ENCODE measurements at regions not wholly inside any gene's neighbourhood (a gene's known extent, or its start where the extent isn't known, plus 50 kb on each side); places are given as distances from the start of the nearest gene placed in this dataset.
"Not testable (repeated sequence)": the region's sequence is repeated elsewhere in the genome, so short reads cannot be mapped to it uniquely, and the experiment has no call there.

DNA sequence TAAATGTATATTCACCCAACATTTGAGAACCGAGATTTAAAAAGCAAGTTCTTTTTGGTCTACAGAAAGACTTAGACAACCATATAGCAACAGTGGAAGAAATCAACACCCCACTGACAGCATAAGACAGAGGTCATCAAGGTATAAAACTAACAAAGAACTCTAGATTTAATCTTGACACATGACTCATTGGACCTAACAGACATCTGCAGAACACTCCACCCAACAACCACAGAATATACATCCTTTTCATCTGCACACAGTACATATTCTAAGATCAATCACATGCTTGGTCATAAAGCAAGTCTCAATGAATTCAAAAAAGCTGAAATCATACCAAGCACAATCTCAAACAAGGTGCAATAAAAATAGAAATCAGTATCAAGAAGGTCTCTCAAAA, 65.8 kb downstream of the SPIN4 start:
- no peak for DNase-seq

DNA sequence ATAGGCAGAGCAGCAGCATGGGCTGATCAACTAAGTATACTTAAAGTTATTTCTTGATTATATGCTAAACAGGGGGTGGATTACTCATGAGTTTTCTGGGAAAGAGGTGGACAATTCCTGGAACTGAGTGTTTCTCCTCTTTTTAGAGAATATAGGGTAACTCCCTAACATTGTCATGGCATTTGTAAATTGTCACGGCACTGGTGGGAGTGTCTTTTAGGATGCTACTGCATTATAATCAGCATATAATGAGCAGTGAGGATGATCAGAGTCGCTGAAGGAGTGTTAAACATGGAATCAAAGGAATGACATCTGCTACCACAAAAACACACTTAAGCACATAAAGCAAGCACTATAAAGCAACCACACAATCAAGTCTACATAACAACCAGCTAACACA, 66.5 kb downstream of the SPIN4 start:
- no peak for DNase-seq

DNA sequence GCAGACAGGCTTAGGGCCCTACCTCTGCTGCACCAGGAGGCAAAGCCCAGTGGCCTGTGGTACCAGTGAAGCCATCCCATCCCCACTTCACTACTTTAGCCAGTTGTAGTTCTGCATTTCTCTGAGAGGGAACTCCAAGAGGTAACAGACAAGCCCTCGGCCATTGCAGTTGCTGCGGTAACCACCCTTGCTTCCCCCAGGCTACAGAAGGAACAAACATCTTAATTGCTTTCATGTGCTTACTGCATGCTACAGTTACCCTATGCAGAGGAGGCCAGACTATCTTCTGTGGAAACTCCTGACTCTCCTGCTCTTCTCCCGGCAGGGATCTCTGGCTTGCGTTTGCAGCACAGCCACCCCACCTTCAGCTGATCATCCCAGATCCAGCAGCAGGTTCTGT, 67.8 kb downstream of the SPIN4 start:
- DNase-seq = no peak

DNA sequence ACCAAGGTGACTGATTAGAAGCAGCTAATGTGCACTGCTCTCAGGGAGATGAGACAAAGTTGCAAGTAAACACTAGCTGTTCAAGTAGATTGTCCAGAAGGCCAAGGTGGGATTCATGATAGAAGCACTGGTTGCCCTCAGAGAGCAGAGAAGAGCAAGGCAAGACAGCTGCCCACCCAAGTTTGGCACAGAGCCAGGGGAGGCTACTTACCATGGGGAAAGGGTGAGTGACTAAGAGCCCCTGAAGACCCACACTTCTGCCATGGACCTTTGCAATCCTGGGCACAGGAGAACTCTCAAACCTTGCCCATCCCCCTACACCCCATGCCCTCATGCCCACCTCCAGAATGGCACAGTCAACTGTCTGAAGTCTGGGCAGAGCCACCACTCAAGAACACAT, 68.3 kb downstream of the SPIN4 start:
- no peak for DNase-seq

DNA sequence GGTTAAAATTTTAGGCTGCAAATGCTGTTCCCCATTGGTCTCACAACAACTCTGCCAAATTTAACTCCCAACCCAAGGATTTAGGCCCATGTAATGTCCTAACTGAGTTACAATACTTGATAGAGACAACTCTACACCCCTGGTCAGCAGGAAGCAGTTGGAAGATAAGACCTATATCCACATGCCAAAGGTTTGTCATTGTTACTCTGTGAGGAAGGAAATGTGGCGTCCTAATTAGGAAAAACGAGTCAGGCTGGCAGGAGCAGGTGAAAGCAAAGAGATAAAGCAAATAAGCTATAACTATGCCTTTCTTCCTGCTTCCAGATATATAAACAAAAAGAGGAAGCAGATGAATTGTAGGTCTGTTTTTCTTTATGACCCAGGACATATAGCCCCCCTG, 69.1 kb downstream of the SPIN4 start:
- DNase-seq = no peak

DNA sequence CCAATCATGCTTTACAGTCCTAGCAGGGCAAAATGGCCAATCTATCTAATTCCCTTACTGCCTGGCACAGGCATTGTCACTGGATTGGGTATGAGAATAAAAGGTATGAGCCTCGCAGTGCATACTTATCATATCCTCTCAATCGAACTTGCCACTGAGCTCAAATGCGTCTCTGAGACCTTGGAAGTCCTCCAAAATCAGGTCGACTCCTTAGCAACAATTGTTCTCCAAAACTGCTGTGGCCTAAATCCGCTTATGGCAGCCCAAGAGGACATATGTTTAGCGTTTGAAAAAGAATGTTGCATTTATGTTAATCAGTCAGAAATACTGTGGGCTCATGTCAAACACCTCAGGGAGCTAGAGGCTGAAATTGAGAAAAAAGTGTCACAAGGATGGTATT, 69.7 kb downstream of the SPIN4 start:
- no peak for DNase-seq

DNA sequence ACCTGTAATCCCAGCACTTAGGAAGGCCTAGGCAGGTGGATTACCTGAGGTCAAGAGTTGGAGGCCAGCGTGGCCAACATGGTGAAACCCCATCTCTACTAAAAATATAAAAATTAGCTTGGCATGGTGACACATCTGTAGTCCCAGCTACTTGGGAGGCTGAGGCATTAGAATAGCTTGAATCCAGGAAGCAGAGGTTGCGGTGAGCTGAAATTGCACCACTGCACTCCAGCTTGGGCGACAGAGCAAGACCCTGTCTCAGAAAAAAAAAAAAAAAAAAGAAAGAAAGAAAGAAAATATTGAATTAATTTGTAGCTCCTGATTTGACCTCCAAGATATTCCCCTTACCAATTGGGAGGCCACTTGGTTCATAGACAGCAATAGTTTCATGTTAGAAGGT, 73.7 kb downstream of the SPIN4 start:
- DNase-seq = not testable (repeated sequence)

DNA sequence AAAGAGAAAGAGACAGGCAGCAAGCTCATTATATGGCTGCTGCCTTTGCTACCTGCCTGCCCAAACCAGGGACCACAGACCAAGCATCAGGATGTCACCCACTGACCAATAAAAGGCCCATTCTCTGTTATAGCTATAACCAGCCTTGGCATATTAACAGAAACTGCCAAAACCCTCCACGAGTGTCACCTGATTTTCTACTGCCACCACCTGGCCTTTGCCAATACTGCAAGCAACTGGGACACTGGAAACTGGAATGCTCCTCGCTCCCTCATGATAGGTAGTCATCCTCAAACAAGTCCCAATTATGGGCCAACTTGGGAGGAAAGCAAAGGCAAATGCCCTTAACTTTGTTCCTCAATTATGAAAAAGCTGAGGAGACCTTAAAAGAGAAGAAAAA, 76.0 kb downstream of the SPIN4 start:
- DNase-seq = no peak

DNA sequence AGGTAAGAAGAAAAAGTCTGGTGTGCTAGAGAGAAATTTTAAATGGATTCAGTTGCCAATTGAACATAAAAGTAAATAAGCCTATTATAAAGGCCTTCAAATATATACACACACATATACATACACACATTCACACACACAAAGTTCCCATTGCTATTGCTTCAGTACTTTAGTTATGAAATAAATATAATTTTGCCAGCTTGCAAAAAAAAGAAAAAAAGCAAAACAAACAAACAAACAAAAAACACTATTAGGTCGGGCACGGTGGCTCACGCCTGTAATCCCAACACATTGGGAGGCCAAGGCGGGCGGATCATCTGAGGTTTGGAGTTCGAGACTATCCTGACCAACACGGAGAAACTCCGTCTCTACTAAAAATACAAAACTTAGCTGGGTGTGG, 80.3 kb downstream of the SPIN4 start:
- DNase-seq = no peak

DNA sequence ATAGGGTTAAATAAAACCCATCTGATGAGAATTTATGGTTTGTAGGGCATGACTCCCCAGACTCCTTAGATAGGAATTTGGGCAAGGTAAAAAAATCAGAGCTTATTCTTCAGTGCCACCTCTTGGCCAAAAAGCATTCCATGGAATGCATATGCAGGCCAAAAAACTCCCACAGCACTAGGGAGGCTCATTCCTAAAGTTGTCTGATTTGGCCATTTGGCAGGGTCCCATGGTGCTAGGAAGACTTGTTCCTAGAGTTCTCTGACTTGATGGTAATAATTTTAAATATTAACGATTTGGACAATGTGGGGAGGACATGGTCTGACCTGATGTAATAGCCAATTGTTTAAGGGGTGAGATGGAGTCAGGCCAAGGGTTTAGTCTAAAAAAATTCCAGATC, 93.0 kb downstream of the SPIN4 start:
- no peak for DNase-seq

DNA sequence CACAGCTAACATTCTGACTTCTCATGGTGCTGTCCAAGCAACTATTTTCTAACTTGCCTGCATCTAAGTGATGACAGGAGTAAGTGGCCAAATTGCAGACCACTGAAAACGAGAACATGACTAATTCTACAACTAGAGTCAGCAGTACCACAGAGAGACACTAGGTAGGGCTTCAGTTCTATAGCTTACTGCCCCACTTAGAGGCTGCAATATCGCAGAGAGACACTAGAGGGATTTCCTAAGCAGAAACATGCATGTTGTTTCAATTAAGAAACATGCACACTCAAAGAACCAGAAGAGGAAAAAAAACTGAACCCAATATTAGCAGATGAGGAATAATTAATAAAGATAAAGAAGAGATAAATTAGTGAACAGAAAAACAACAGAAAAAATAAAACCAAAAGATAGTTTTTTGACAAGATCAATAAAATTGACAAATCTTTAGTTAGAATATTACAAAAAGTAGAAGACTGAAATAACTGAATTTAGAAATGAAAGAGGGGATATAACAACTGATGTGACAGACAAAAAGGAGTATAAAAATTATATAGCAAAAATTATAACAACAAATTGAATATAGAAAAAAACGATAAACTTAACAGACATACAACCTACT, 100.8 kb downstream of the SPIN4 start:
- no peak for DNase-seq

DNA sequence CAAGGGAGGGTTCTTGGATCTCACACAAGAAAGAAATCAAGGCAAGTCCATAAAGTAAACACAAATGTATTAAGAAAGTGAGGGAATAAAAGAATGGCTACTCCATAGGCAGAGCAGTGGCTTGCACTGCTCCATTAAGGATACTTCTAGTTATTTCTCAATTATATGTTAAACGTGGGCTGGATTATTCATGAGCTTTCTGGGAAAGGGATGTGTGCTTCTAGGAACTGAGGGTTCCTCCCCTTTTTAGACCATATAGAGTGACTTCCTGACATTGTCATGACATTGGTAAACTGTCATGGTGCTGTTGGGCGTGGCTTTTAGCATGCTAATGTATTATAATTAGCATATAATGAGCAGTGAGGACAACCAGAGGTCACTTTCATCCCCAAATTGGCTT, 108.4 kb downstream of the SPIN4 start:
- DNase-seq = not testable (repeated sequence)

DNA sequence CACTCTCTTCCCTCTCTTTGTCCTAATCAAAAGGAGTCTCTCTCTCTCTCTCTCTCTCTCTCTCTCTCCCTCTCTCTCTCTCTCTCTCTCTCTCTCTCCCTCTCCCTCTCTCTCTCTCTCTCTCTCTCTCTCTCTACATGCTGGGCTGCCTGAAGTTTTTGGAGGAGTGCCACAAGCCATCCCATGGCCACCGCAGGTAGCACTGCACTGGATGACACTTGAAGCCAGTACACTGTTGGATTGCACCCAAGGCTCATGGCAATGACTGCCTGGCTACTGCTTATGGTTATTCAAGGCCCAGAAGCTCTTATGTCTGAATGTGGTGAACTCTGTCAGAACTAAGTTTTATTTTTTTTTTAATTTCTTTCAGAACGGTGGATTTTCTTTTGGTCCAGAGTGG, 115.2 kb downstream of the SPIN4 start:
- DNase-seq = not testable (repeated sequence)

DNA sequence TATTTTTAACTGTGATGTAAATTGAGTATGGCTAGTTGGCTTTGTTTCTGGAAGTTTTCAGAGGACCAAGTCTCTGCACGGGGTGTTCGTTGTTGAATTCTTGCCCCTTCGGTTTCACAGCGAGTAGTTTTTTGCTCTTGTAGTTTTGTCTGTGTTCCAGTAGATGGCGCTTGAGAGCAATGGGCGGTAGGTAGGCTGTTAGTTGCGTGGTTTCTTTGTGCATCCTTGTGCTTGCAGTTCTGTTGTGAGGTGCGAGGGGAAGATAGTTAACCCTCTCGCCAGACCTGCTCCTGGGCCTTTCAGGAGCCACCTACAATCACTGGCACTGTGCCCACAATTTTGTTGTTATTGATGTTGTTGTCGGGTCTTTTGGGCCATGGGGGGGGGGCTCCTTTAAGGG, 118.1 kb downstream of the SPIN4 start:
- DNase-seq = not testable (repeated sequence)

DNA sequence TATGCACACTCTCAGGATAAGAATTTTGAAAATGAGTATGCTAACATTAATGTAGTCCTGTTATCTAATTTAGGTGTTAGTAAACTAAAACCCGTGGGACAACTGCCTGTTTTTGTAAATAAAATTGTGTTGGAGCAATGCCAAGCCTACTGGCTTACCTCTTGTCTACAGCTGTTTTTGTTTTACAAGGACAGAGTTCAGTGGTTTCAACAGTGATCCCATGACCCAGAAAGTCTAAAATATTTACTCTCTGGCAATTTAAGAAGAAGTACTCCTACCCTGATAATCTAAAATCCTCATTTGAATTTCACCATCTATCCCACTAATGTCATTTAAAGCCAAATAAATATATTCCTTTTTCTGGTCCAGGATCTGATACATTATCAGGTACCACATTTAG, 132.9 kb downstream of the SPIN4 start:
- not testable (repeated sequence) for DNase-seq

DNA sequence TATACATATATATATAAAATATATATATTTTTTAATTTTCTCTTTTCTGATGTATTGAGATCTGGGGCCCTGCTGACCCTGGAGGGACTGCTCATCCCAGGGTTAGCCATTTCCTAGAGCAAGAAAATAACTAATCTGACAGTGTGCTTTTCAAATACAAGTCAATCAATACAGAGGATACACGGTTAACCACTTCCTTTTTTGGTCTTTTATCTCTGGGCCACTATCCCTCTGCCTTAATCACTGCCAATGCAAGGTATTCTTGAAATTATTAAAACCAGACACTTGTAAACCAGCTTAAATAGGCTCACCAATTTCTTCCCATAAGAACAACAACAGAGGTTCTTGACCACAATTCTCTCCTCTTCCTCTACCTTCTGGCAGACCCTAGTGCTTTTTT, 133.6 kb downstream of the SPIN4 start:
- DNase-seq = not testable (repeated sequence)

DNA sequence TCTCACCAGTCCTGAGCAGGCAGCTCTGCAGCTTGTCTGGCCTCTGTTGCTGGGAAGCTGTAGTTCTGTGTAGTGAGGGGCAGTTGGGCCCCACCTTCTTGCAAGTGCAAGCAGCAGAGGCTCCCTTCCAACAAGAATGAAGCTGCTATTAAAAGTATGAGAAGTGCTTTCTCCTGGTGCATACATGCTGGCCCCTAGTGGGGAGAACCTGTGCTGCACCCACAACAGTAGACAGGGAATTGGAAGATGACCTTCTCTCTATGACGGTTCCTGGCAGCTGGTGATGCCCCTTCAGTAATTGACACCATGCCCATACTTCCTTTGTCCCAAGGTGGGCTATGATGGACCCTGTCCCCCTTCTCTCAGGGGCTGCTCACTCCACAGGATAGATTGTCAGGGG, 141.5 kb downstream of the SPIN4 start:
- DNase-seq = not testable (repeated sequence)

DNA sequence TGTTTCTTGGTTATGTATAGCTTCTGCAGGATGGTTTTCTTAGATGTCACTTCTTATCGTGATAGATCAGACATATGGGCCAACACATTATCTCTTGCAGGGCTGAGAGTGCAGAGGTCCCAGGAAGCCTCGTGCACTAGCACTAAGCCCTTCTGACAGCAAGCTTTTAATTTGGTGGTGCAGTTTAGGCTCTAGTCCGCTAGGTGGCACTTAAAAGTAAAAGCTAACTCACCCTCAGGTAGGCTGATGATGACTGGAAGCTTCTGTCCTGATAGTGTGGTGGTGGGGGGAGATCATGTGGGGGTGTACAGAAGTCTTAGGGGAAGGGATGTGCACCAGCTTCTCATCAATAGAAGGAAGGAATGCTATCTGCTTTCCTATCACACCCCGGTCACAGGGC, 142.0 kb downstream of the SPIN4 start:
- DNase-seq = not testable (repeated sequence)

DNA sequence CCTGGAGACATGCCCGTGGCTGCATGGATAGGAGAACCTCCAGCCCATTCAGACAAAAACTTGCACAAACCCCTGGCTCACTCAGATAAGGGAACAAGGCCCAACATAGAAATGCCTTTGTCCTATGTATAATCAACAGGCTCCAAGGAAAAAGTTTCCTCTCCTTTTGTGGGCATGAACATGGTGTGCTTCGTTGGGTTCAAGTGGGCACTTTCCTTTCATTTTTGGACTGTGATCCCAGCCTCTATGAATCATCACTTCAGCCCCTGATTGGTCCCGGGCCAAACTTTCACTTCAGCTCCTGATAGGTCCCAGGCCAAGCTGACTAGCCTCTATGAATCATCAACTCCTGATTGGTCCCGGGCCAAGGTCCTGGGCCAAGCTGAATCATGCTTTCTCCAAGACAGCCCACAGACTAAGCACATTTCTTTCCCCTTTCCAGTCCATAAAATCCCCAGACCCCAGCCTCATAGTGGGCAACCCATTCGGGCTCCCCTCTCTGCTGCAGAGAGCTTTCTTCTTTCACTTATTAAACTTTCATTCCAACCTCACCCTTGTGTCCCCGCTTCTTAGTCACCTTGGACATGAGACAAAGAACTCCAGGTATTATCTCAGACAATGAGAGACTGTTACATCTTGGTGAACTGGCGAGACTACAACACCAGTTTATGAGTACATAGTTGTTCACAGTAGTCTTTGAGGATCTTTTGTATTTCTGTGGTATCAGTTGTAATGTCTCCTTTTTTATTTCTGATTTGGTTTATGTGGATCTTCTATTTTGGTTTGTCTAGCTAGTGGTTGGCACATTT, 146.7 kb downstream of the SPIN4 start:
- DNase-seq = not testable (repeated sequence)

DNA sequence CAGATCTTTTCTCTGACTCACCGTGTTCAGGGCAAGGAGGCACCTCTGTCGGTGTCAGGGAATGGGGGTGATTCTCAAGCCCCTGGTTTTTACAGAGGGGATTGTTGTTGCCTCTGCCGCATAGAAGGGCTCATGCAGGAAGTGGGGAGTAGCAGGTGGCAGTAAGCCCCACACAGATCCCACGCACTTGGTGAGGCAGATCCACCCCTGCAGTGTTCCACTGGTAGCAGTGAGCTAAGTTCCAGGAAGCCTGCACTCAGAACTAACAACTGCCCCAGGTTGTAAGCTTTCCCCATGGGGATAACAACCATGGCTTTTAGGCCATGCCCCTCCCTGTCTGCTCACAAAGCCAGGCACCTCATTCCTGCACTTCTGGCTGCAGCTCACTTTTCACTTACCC, 149.1 kb downstream of the SPIN4 start:
- DNase-seq = not testable (repeated sequence)

DNA sequence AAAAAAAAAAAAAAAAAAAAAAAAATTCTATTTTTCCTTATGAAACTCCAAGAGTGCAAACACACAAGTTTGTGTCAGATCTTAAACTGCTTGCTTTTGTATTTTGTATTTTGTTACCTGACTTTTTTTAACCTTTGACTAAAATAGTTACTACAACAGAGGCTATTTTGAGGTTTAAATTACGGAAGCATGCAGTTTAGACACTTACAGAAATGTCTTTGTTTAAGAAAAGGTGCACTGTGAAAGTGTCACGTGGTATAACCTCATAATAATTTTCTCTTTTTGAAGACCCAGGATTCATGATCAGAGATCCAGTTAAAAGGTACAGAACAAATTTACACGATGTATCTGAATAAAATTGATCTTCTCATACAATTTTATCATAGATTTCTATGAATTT, 152.4 kb downstream of the SPIN4 start:
- not testable (repeated sequence) for DNase-seq

DNA sequence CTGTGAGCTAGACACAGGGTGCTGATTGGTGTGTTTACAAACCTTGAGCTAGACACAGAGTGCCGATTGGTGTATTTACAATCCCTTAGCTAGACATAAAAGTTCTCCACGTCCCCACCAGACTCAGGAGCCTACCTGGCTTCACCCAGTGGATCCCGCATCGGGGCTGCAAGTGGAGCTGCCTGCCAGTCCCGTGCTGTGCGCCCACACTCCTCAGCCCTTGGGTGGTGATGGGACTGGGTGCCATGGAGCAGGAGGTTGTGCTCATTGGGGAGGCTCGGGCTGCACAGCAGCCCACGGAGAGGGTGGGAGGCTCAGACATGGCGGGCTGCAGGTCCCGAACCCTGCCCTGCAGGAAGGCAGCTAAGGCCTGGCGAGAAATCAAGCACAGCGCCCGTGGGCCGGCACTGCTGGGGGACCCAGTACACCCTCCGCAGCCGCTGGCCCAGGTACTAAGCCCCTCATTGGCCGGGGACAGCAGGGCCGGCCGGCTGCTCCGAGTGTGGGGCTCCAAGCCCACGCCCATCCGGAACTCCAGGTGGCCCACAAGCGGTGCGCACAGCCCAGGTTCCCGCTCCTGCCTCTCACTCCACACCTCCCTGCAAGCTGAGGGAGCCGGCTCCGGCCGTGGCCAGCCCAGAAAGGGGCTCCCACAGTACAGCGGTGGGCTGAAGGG, 158.6 kb downstream of the SPIN4 start:
- not testable (repeated sequence) for DNase-seq

DNA sequence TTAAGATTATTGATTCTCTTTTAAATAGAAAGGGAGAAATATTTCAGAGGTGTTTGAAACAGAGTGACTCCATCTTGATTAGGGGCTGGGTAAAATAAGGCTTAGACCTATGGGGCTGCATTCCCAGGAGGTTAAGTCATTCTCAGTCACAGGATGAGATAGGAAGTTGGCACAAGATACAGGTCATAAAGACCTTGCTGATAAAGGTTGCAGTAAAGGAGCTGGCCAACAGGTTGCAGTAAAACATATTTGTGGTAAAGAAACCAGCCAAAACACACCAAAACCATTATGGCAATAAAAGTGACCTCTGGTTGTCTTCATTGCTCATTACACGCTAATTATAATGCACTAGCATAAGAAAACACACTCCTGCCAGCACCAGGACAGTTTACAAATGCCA, 165.0 kb downstream of the SPIN4 start:
- DNase-seq = no peak

DNA sequence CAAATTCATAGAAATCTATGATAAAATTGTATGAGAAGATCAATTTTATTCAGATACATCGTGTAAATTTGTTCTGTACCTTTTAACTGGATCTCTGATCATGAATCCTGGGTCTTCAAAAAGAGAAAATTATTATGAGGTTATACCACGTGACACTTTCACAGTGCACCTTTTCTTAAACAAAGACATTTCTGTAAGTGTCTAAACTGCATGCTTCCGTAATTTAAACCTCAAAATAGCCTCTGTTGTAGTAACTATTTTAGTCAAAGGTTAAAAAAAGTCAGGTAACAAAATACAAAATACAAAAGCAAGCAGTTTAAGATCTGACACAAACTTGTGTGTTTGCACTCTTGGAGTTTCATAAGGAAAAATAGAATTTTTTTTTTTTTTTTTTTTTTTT, 171.3 kb downstream of the SPIN4 start:
- DNase-seq = not testable (repeated sequence)

Measured in DMS53 (cell line).